BJ (cell line): ENCODE measurements at regions not wholly inside any gene's neighbourhood (a gene's known extent, or its start where the extent isn't known, plus 50 kb on each side); places are given as distances from the start of the nearest gene placed in this dataset.

Experiments used
- CTCF ChIA-PET: fragments of 350-600 bp; formaldehyde crosslinking; extraction: SDS; loops from one replicate; lab custom pipeline; 2021; ENCODE audit warnings: antibody characterized with exemption, inconsistent platforms; lab: Yijun Ruan, JAX
- POLR2A ChIA-PET: fragments of 300-600 bp; sonication (Branson Sonifier 250); formaldehyde crosslinking; extraction: SDS; loops from one replicate; lab custom pipeline; 2021; ENCODE audit warnings: antibody characterized with exemption; lab: Charles Lee
- DNase-seq: peaks from one replicate; pipeline ENCODE4 v3.0.0-alpha.2; 2011; ENCODE audit warnings: low read depth
- H3K27me3 ChIP-seq: 2 replicates; pipeline ENCODE4 v1.6.0; 2011; ENCODE audit warnings: low read length; ENCODE audit not compliant: control insufficient read depth, insufficient read depth
- H3K36me3 ChIP-seq: 2 replicates; pipeline ENCODE4 v1.5.1; 2011; ENCODE audit warnings: low read length; ENCODE audit not compliant: control insufficient read depth, insufficient read depth
- H3K4me3 ChIP-seq: 2 replicates; pipeline ENCODE4 v1.5.1; 2011; ENCODE audit warnings: low read depth, mild to moderate bottlenecking, control low read depth, low read length
- TF ChIP-seq, protein P1 (sequence below): IDR thresholded peaks from 2 replicates; pipeline ENCODE4 v1.5.1; 2011; ENCODE audit warnings: low read depth, mild to moderate bottlenecking, control low read depth, inconsistent platforms, low read length, moderate library complexity; ENCODE audit not compliant: insufficient read depth

DNA sequence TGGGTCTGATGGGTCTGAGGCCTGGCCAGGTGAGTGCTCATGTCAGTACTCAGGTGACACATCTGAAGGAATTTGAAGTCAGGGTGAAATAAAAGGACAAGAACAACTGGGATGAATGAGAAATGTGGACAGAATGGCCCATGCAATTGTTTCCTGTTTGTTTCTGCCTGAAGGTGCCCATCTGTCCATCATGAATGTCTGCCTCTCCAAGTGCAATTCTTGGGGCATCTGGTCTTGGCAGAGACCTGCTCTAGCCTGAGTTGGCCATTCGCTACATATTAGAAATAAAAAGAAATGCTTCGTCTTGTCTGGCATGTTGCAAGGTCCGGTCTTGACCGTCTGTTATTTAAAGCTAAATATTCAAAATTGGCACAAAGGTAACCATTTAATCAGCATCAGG is 142.0 kb upstream of the AGBL1 start:
- no peak for DNase-seq
- Histone ChIP-seq H3K4me3 (no peak overlapping the region), H3K36me3 (no peaks in the 10 kb centered on the region), H3K27me3 (no peaks in the 10 kb centered on the region)
- TF ChIP-seq, protein P1, sequence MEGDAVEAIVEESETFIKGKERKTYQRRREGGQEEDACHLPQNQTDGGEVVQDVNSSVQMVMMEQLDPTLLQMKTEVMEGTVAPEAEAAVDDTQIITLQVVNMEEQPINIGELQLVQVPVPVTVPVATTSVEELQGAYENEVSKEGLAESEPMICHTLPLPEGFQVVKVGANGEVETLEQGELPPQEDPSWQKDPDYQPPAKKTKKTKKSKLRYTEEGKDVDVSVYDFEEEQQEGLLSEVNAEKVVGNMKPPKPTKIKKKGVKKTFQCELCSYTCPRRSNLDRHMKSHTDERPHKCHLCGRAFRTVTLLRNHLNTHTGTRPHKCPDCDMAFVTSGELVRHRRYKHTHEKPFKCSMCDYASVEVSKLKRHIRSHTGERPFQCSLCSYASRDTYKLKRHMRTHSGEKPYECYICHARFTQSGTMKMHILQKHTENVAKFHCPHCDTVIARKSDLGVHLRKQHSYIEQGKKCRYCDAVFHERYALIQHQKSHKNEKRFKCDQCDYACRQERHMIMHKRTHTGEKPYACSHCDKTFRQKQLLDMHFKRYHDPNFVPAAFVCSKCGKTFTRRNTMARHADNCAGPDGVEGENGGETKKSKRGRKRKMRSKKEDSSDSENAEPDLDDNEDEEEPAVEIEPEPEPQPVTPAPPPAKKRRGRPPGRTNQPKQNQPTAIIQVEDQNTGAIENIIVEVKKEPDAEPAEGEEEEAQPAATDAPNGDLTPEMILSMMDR: no peak
- ChIA-PET POLR2A (no interaction called here), CTCF (no interaction called here)

DNA sequence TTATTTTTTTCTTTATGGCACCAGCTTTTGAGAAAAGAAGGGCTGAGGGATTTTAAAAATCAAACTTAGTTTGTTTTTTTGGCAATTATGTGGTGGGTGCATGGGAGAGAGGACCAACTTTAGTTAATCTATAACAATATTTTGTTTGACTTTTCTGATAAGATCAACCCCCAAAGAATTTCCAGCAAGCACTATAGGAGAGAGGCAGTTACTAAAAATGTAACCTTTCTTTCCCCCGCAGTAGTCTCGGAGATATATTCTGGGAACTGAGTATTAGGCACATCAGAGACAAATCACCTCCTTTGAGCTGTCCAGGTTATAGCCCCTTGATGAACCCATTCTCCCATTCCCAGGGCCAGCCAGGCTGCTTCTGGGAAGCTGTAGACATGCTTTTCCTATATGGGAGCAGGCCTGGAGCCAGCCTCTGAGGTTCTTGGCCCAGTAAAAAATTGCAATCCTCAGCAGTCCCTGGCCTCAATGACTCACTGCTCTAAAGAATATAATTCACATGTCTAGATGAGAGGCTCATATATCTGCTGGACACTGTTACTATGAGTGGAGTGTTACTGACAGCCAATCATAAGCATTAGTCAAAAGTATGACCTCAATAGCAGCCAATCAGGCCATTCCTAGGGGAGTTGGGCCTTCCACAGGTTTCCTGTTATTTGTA is 138.3 kb upstream of the AGBL1 start:
- TF ChIP-seq, protein P1: no peak
- H3K27me3 ChIP-seq: no peaks in the 10 kb centered on the region
- POLR2A ChIA-PET: no interaction called here
- no peaks in the 10 kb centered on the region for H3K36me3 ChIP-seq
- DNase-seq: no peak
- no peak overlapping the region for H3K4me3 ChIP-seq
- CTCF ChIA-PET: no interaction called here

DNA sequence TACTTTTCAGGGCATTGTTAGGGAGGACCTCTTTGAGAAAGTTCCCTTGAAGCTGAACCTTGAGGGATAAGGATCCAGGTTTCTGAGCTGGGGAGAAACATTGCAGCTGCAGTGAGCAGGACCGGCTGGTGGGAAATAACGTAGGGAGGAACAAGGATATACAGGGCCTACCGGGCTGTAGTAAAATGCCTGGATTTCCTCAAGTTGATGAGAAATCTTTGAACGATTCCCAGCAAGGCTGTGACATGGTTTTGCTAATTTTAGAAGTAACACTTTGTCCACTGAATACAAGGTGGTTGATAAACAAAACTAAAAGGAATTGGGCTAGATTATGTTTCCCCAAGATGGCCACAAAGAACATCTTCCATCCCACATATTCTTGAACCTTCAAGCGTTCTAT is 137.0 kb upstream of the AGBL1 start:
- POLR2A ChIA-PET: no interaction called here
- DNase-seq: no peak
- H3K4me3 ChIP-seq: no peak overlapping the region
- CTCF ChIA-PET: no interaction called here
- no peaks in the 10 kb centered on the region for H3K36me3 ChIP-seq
- H3K27me3 ChIP-seq: no peaks in the 10 kb centered on the region
- TF ChIP-seq, protein P1: no peak

DNA sequence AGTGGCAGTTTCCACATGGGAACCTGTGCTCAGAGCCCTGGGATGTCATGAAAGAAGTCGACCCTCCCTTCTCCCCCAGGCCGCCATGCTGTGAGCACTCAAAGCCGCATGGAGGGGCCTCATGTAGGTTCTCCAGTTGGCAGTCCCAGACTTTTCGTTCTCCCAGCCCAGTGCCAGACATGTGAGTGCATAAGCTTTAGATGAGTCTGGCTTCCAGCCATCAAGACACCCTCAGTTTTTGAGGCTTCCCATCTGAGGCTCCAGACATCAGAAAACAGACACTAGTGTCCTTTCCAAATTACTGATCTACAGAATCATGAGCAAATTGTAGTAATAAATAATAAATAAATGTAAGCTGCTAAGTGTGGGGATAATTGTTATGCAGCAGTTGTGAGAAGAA is 136.5 kb upstream of the AGBL1 start:
- Histone ChIP-seq H3K36me3 (no peaks in the 10 kb centered on the region), H3K4me3 (no peak overlapping the region), H3K27me3 (no peaks in the 10 kb centered on the region)
- TF ChIP-seq, protein P1: no peak
- no peak for DNase-seq
- POLR2A ChIA-PET: no interaction called here
- CTCF ChIA-PET: no interaction called here

DNA sequence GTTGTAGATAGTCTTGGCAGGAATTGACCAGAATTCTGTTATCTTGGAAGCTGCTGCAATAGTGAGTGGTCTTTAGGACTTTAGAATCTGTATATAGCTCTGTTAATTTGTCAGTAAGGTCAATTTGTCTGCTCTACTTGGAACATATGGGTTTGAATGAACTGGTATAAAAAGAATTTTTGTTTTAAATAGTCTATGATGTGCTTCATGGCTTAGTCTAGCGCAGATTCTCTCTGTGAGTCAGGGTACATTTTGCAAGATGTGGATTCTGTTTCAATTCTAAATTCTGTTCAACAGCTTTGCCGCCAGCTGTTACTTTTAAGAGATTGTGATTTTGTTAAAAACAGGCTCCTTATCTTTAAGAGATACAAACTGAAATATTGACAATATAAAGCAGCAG is 135.9 kb upstream of the AGBL1 start:
- no peaks in the 10 kb centered on the region for H3K36me3 ChIP-seq
- ChIA-PET CTCF (no interaction called here), POLR2A (no interaction called here)
- no peak overlapping the region for H3K4me3 ChIP-seq
- TF ChIP-seq, protein P1: no peak
- H3K27me3 ChIP-seq: no peaks in the 10 kb centered on the region
- DNase-seq: no peak
